ENCODE measurements at regions not wholly inside any gene's neighbourhood (a gene's known extent, or its start where the extent isn't known, plus 50 kb on each side); places are given as distances from the start of the nearest gene placed in this dataset.

DNA sequence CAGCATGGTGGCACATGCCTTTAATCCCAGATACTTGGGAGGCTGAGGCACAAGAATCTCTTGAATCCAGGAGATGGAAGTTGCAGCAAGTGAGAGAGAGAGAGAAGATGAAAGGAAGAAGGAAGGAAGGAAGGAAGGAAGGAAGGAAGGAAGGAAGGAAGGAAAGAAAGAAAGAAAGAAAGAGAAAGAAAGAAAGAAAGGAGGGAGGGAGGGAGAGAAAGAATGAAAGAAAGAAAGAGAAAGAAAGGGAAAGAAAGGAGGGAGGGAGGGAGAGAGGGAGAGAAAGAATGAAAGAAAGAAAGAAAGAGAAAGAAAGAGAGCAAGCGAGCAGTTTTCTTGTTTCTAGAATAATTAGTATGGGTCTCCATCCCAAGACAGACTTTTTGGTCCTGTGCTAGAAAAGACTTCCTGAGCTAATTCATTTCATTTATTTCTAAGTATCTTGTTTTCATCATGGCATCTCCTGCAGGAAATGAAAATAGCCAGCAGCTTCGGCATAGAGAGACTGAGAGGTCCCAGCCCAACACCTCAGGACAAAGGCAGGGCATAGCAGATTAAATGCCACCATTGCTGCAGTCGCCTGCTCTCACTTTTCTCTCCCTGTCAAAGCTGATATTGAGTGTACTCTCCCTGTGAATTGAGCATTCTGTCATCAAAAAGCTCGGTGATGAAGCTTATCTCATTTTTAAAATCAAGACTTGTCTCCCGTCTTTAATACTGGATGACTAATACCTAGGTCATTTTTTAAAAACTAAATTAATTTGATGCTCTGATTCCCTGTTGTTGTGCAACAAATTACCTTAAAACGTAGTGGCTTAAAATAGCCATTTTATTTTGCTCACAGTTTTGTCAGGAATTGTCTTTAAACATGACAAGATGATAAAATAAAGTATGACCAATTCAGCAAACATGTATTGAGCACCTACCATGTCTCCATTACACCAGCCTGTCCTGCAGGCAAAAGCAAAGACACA, 91.8 kb upstream of the ADRA1B start:
- no peak for TF ChIP-seq CTCF (IDR thresholded peaks at IDR 0.05; ENCODE audit: borderline replicate concordance, extremely low read depth, low read length, poor library complexity, severe bottlenecking)
- no peak for TF ChIP-seq EZH2 (IDR thresholded peaks at IDR 0.05; ENCODE audit: borderline replicate concordance, low read depth, low read length, severe bottlenecking)
